Brain microvascular endothelial cell (primary cell): ENCODE measurements at regions not wholly inside any gene's neighbourhood (a gene's known extent, or its start where the extent isn't known, plus 50 kb on each side); places are given as distances from the start of the nearest gene placed in this dataset.

Experiments used
- DNase-seq: peaks from one replicate; pipeline ENCODE4 v3.0.0-alpha.2; 2020
- H3K27ac ChIP-seq: fragments of 250-450 bp; sonication (Bioruptor Pico); 2 replicates; pipeline ENCODE4 v1.5.1; 2020; ENCODE audit warnings: mild to moderate bottlenecking, moderate library complexity
- H3K27me3 ChIP-seq: fragments of 250-450 bp; sonication (Bioruptor Pico); replicated peaks from 2 replicates; pipeline ENCODE4 v1.5.1; 2020; ENCODE audit warnings: mild to moderate bottlenecking
- H3K36me3 ChIP-seq: fragments of 250-450 bp; sonication (Bioruptor Pico); replicated peaks from 2 replicates; pipeline ENCODE4 v1.5.1; 2020; ENCODE audit warnings: mild to moderate bottlenecking
- H3K4me3 ChIP-seq: 2 replicates; pipeline ENCODE4 v1.5.1; 2011; ENCODE audit warnings: low read depth, mild to moderate bottlenecking, control low read depth, low read length, moderate library complexity
- in situ Hi-C: cut with HindIII; loops from 2 replicates; pipeline ENCODE4 v1.10.0; 2017; ENCODE audit warnings: low sequenced_read_pairs, low pct_ligation_motif_present
- TF ChIP-seq, protein P1 (sequence below): IDR thresholded peaks from 2 replicates; pipeline ENCODE4 v1.5.1; 2011; ENCODE audit warnings: low read depth, mild to moderate bottlenecking, moderate library complexity, low read length, control low read depth, inconsistent platforms; ENCODE audit errors: missing control alignments

GRCh38 chr4:63232058-63232457 is 1177.2 kb downstream of the TECRL start:
- TF ChIP-seq, protein P1, sequence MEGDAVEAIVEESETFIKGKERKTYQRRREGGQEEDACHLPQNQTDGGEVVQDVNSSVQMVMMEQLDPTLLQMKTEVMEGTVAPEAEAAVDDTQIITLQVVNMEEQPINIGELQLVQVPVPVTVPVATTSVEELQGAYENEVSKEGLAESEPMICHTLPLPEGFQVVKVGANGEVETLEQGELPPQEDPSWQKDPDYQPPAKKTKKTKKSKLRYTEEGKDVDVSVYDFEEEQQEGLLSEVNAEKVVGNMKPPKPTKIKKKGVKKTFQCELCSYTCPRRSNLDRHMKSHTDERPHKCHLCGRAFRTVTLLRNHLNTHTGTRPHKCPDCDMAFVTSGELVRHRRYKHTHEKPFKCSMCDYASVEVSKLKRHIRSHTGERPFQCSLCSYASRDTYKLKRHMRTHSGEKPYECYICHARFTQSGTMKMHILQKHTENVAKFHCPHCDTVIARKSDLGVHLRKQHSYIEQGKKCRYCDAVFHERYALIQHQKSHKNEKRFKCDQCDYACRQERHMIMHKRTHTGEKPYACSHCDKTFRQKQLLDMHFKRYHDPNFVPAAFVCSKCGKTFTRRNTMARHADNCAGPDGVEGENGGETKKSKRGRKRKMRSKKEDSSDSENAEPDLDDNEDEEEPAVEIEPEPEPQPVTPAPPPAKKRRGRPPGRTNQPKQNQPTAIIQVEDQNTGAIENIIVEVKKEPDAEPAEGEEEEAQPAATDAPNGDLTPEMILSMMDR = no peak
- Histone ChIP-seq H3K27ac (no peak overlapping the region), H3K36me3 (no peaks in the 10 kb centered on the region), H3K27me3 (no peaks in the 10 kb centered on the region), H3K4me3 (no peak overlapping the region)
- in situ Hi-C loops = no loop called here
- DNase-seq = no peak

DNA sequence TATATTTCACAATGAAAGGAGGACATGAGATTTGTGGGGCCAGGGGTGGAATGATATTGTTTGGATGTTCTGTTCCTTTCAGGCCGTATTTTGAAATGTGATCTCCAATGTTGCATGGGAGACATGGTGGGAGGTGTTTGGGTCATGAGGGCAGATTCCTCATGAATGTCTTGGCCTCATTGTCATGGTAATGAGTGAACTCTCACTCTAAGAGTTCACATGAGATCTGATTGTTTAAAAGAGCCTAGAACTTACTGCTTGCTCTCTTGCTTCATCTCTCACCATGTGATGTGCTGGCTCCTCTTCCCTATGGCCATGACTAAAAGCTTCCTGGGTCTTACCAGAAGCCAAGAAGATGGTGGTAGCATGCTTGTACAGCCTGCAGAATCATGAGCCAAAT is 1183.0 kb downstream of the TECRL start:
- H3K4me3 ChIP-seq = no peak overlapping the region
- H3K27ac ChIP-seq = no peak overlapping the region
- DNase-seq = no peak
- H3K27me3 ChIP-seq = no peaks in the 10 kb centered on the region
- TF ChIP-seq, protein P1 = no peak
- in situ Hi-C loops = no loop called here
- H3K36me3 ChIP-seq = no peaks in the 10 kb centered on the region

DNA sequence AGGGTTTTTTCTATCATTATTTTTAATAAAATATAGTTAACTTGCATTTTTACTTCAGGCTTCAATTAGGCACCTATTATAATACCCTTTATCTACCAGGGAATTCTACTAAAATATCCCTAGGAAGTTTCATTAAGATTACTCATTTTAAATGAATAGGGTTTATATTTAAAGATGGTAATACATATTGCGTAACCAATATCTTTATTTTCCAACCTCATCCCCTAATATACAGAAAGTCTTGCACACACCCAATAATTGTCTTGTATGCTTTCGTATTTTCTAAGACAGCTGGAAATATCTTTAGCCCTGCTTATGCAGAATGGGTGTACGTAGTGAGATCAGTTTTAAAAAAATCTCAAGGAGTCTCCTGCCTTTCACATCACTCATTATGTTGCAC is 1186.8 kb downstream of the TECRL start:
- no peak for DNase-seq
- H3K27ac ChIP-seq = no peak overlapping the region
- no peaks in the 10 kb centered on the region for H3K36me3 ChIP-seq
- no peak overlapping the region for H3K4me3 ChIP-seq
- H3K27me3 ChIP-seq = no peaks in the 10 kb centered on the region
- TF ChIP-seq, protein P1 = no peak
- in situ Hi-C loops = no loop called here

DNA sequence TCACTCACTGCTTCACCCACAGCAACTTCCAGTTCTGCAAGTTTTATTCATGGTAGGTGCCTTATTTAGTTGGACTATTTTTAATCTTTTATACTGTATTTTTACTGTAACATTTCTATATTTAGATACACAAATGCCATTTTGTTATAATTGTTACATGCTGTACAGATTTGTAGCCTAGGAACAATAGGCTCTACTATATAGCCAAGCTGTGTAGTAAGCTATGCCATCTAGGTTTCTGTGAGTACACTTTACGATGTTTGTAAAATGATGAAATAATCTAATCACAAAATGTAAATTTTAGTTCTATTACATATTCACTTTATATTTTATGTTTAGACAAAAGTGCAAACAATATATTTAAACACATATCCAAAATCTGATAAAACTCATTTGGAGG is 1187.8 kb downstream of the TECRL start:
- TF ChIP-seq, protein P1 = no peak
- DNase-seq = no peak
- H3K27ac ChIP-seq = no peak overlapping the region
- in situ Hi-C loops = no loop called here
- H3K36me3 ChIP-seq = no peaks in the 10 kb centered on the region
- no peaks in the 10 kb centered on the region for H3K27me3 ChIP-seq
- H3K4me3 ChIP-seq = no peak overlapping the region

- Histone ChIP-seq H3K27ac (no peak overlapping the region), H3K36me3 (no peaks in the 10 kb centered on the region), H3K4me3 (no peak overlapping the region), H3K27me3 (no peaks in the 10 kb centered on the region)
- in situ Hi-C loops = no loop called here
- no peak for DNase-seq
- TF ChIP-seq, protein P1 = no peak
These were observed 1190.4 kb downstream of the TECRL start for GRCh38 chr4:63218856-63219255.

DNA sequence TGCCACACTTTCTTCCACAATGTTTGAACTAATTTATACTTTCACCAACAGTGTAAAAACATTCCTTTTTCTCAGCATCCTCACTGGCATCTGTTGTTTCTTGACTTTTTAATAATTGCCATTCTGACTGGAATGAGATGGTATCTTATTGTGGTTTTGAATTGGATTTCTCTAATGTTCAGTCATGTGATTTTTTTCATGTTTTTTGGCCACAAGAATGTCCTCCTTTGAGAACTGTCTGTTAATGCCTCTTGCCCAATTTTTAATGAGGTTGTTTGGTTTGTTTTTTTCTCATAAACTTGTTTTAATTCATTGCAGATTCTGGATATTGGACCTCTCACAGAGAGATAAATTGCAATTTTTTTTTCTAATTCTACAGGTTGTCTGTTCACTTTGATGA is 1195.2 kb downstream of the TECRL start:
- no peaks in the 10 kb centered on the region for H3K36me3 ChIP-seq
- no peaks in the 10 kb centered on the region for H3K27me3 ChIP-seq
- no peak for DNase-seq
- TF ChIP-seq, protein P1 = no peak
- H3K4me3 ChIP-seq = no peak overlapping the region
- no peak overlapping the region for H3K27ac ChIP-seq
- in situ Hi-C loops = no loop called here
